ENCODE measurements at regions not wholly inside any gene's neighbourhood (a gene's known extent, or its start where the extent isn't known, plus 50 kb on each side); places are given as distances from the start of the nearest gene placed in this dataset.

DNA sequence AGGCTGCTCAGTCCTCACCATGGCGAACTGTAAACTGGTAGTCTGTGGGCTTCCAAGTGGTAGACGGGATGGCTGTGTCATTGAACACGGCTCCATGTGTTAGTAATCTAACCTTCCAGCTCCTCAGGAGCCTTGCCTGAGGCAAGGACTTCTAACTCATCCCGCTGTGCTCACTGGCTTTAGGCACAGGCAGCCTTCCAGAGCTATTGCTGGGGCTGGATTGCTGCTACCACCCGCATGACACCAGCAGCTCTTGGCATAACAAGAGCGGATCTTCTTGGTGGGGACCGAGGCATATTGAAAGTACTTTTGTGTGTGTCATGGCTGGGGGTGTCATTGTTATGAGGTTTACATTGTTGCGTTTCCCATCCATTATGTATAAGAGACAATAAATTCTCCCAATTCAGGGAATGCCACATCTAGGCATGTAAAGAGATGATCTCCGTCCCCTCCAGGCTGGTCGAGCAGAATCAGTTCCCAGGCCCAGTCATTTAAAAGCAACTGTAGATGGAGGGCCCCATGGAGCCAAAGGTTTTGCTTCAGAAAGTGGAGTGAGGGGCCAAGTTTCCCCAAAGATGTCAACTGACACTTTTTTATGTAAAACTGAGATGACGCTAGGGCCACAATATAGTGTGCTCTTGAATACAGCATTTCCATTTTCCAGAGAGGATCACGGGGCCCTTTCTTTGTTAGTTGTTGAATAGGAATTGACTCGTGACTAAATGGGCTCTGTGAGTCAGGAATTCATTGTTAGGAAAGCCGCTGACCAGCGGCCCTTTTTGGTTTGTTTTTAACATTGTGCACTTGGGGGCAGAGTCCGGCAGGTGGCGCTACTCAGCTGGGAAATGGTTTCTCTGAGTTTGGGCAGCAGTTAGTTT is 759.5 kb downstream of the TAF11L14 start:
- Histone ChIP-seq H2BK20ac (ENCODE audit: low read length) (peak overlapping the region; percentile 4; the same call in 1 of the 2 replicates), H3K4me1 (replicated peaks in 1 of 4; ENCODE audit: control insufficient read depth in 3 of 4, insufficient read depth in 4 of 4, low read length in 3 of 4) (peaks cover 0 to 6% (median 5%) of the 10 kb centered on the region in 4 experiments; a peak in 4 of 7 replicates), H4K5ac (ENCODE audit: insufficient read length, low read depth, low read length) (no peak overlapping the region), H3K79me1 (ENCODE audit: low read depth, low read length) (no peaks in the 10 kb centered on the region), H4K91ac (replicated peaks; ENCODE audit: insufficient read length, low read length) (peak overlapping the region; percentile 67), H3K23me2 (ENCODE audit: low read depth, low read length) (peaks cover 2% of the 10 kb centered on the region; the same call in 1 of the 2 replicates), H3K27ac (ENCODE audit: low read depth, low read length) (no peak overlapping the region), H3K4me3 (ENCODE audit: extremely low read depth in 1 of 4, insufficient read depth in 2 of 4, low read depth in 3 of 4, low read length in 4 of 4) (no peak overlapping the region), H2BK120ac (replicated peaks; ENCODE audit: low read depth, low read length) (peak overlapping the region; percentile 29), H4K20me1 (replicated peaks in 1 of 2; ENCODE audit: control insufficient read depth in 1 of 2, insufficient read depth in 2 of 2, low read length in 2 of 2) (no peaks in the 10 kb centered on the region), H3K4ac (replicated peaks; ENCODE audit: insufficient read length, low read depth, low read length) (no peak overlapping the region), H3K36me3 (ENCODE audit: control insufficient read depth in 2 of 4, insufficient read depth in 4 of 4, low read length in 3 of 4) (no peaks in the 10 kb centered on the region), H2AFZ (ENCODE audit: low read length) (peak overlapping the region; percentile 92), H2AK5ac (ENCODE audit: low read depth, low read length) (no peak overlapping the region), H3K23ac (ENCODE audit: insufficient read length) (no peak overlapping the region), H3K9me3 (ENCODE audit: insufficient read depth in 2 of 2, low read depth in 1 of 2, low read length in 1 of 2) (no peaks in the 10 kb centered on the region), H2BK12ac (ENCODE audit: low read depth, low read length) (peak overlapping the region; percentile 11; the same call in 1 of the 2 replicates), H3K4me2 (ENCODE audit: insufficient read depth in 1 of 2, low read depth in 2 of 2, low read length in 2 of 2) (peak overlapping the region in 1 of 2 experiments; percentile 5; a peak in 1 of 4 replicates), H3K56ac (replicated peaks; ENCODE audit: insufficient read length, low read depth, low read length) (no peak overlapping the region), H2BK5ac (ENCODE audit: low read depth, low read length) (0 out of 2 replicates have a peak overlapping the region, but pooled peaks have one; percentile 55), H3K79me2 (ENCODE audit: control insufficient read depth in 1 of 2, insufficient read depth in 2 of 2, low read length in 2 of 2) (no peaks in the 10 kb centered on the region), H3K9ac (replicated peaks in 1 of 4; ENCODE audit: extremely low read depth in 1 of 4, low read depth in 3 of 4, low read length in 3 of 4) (no peak overlapping the region), H3K14ac (ENCODE audit: insufficient read length) (no peak overlapping the region), H2BK15ac (ENCODE audit: low read length) (no peak overlapping the region), H4K8ac (ENCODE audit: extremely low read depth, insufficient read depth, low read length) (0 out of 2 replicates have a peak overlapping the region, but pooled peaks have one; percentile 4), H3K27me3 (replicated peaks in 1 of 4; ENCODE audit: control insufficient read depth in 3 of 4, extremely low read depth in 1 of 4, insufficient read depth in 3 of 4, low read length in 3 of 4) (no peaks in the 10 kb centered on the region), H3K18ac (ENCODE audit: extremely low read depth, low read length) (no peak overlapping the region)
- DNase-seq (ENCODE audit: low read depth in 1 of 2, low spot score in 2 of 2): peak; percentile 71 to 93
- CTCF ChIA-PET (ENCODE audit: partially characterized antibody): interaction anchor here (0.8 to 2.8 kb wide), 10 partner anchors 12 to 678 kb away, joined by 3 to 14 read pairs (median 3); no protein-coding TSS in a partner anchor
- FAIRE-seq: peak; percentile 93
- 55% methylated on average over 17 of the region's 17 CpGs; no CpG with 5 or more reads in 1 of the 2 experiments for WGBS, 2 experiments (ENCODE audit: extremely low coverage in 1 of 2, insufficient coverage in 1 of 2, insufficient read length in 1 of 2, insufficient replicate concordance in 2 of 2, low coverage in 1 of 2, low lambda C conversion rate in 2 of 2, missing lambda C conversion rate in 1 of 2)
- POLR2A ChIA-PET (ENCODE audit: partially characterized antibody): no interaction called here
- no peak for TF ChIP-seq KDM4A (IDR thresholded peaks at IDR 0.05; ENCODE audit: low read depth, low read length, severe bottlenecking)
- TF ChIP-seq, protein P1, sequence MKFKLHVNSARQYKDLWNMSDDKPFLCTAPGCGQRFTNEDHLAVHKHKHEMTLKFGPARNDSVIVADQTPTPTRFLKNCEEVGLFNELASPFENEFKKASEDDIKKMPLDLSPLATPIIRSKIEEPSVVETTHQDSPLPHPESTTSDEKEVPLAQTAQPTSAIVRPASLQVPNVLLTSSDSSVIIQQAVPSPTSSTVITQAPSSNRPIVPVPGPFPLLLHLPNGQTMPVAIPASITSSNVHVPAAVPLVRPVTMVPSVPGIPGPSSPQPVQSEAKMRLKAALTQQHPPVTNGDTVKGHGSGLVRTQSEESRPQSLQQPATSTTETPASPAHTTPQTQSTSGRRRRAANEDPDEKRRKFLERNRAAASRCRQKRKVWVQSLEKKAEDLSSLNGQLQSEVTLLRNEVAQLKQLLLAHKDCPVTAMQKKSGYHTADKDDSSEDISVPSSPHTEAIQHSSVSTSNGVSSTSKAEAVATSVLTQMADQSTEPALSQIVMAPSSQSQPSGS (IDR thresholded peaks at IDR 0.05; ENCODE audit: low read length): 0 out of 2 replicates have a peak, but pooled peaks have one; percentile 25
- TF ChIP-seq TCF12 (IDR thresholded peaks at IDR 0.05; ENCODE audit: low read depth, low read length): no peak
- TF ChIP-seq, protein P2, sequence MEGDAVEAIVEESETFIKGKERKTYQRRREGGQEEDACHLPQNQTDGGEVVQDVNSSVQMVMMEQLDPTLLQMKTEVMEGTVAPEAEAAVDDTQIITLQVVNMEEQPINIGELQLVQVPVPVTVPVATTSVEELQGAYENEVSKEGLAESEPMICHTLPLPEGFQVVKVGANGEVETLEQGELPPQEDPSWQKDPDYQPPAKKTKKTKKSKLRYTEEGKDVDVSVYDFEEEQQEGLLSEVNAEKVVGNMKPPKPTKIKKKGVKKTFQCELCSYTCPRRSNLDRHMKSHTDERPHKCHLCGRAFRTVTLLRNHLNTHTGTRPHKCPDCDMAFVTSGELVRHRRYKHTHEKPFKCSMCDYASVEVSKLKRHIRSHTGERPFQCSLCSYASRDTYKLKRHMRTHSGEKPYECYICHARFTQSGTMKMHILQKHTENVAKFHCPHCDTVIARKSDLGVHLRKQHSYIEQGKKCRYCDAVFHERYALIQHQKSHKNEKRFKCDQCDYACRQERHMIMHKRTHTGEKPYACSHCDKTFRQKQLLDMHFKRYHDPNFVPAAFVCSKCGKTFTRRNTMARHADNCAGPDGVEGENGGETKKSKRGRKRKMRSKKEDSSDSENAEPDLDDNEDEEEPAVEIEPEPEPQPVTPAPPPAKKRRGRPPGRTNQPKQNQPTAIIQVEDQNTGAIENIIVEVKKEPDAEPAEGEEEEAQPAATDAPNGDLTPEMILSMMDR (IDR thresholded peaks at IDR 0.05; ENCODE audit: control extremely low read depth in 1 of 3, insufficient read depth in 1 of 3, low read depth in 1 of 3, low read length in 3 of 3): peak; percentile 78 to 85 (median 84)
- no peak for TF ChIP-seq SIX5 (IDR thresholded peaks at IDR 0.05; ENCODE audit: low read depth, low read length)
- TF ChIP-seq ASH2L (IDR thresholded peaks at IDR 0.05; ENCODE audit: low read length): peak; percentile 62
- TF ChIP-seq PHF8 (conservative IDR thresholded peaks at IDR 0.05; ENCODE audit: low read depth, low read length): no peak

Data from H1 (cell line).